GM06990 (cell line): ENCODE measurements at regions not wholly inside any gene's neighbourhood (a gene's known extent, or its start where the extent isn't known, plus 50 kb on each side); places are given as distances from the start of the nearest gene placed in this dataset.

Source experiments
- DNase-seq: peaks from one replicate; pipeline ENCODE4 v3.0.0-alpha.2; 2011; ENCODE audit not compliant: insufficient read length; ENCODE audit errors: extremely low read depth
- H3K27me3 ChIP-seq: replicated peaks from 2 replicates; pipeline ENCODE4 v1.6.0; 2011; ENCODE audit warnings: low read length; ENCODE audit not compliant: control insufficient read depth, insufficient read depth
- H3K36me3 ChIP-seq: 2 replicates; pipeline ENCODE4 v1.5.1; 2011; ENCODE audit warnings: low read length; ENCODE audit not compliant: control insufficient read depth, insufficient read depth
- H3K4me3 ChIP-seq: replicated peaks from 2 replicates; pipeline ENCODE4 v1.5.1; 2011; ENCODE audit warnings: low read depth, mild to moderate bottlenecking, control low read depth, low read length
- CTCF ChIP-seq: IDR thresholded peaks from 2 replicates; pipeline ENCODE4 v1.5.1; 2011; ENCODE audit warnings: low read length, control low read depth, mild to moderate bottlenecking, inconsistent platforms; ENCODE audit not compliant: insufficient read depth, poor library complexity, severe bottlenecking

GRCh38 chr3:193910886-193911738 lies 224.8 kb upstream of the HES1 start:
- H3K27me3 ChIP-seq = no peaks in the 10 kb centered on the region; the same call in 1 of the 2 replicates
- no peak overlapping the region for H3K4me3 ChIP-seq
- H3K36me3 ChIP-seq = no peaks in the 10 kb centered on the region
- no peak for DNase-seq
- TF ChIP-seq CTCF = no peak

- Histone ChIP-seq H3K36me3 (no peaks in the 10 kb centered on the region), H3K4me3 (no peak overlapping the region), H3K27me3 (no peaks in the 10 kb centered on the region; the same call in 1 of the 2 replicates)
- TF ChIP-seq CTCF = no peak
- no peak for DNase-seq
Observed at GRCh38 chr3:193911784-193912340, 224.1 kb upstream of the HES1 start.

GRCh38 chr3:193912621-193913178 lies 223.2 kb upstream of the HES1 start:
- no peak for DNase-seq
- TF ChIP-seq CTCF = no peak

GRCh38 chr3:193914602-193915001 lies 221.3 kb upstream of the HES1 start:
- H3K4me3 ChIP-seq = no peak overlapping the region
- no peaks in the 10 kb centered on the region for H3K36me3 ChIP-seq
- H3K27me3 ChIP-seq = no peaks in the 10 kb centered on the region; the same call in 1 of the 2 replicates
- TF ChIP-seq CTCF = no peak
- DNase-seq = no peak

More at GRCh38 chr3:193912621-193913178, 223.2 kb upstream of the HES1 start:
- Histone ChIP-seq H3K4me3 (no peak overlapping the region), H3K27me3 (no peaks in the 10 kb centered on the region; the same call in 1 of the 2 replicates), H3K36me3 (no peaks in the 10 kb centered on the region)

- no peak overlapping the region for H3K4me3 ChIP-seq
- no peak for DNase-seq
- H3K36me3 ChIP-seq = no peaks in the 10 kb centered on the region
- no peak for TF ChIP-seq CTCF
- no peaks in the 10 kb centered on the region; the same call in 1 of the 2 replicates for H3K27me3 ChIP-seq
Observed at GRCh38 chr3:193915099-193915498, 220.8 kb upstream of the HES1 start.
